ENCODE measurements at regions not wholly inside any gene's neighbourhood (a gene's known extent, or its start where the extent isn't known, plus 50 kb on each side); places are given as distances from the start of the nearest gene placed in this dataset.
"Not testable (repeated sequence)": the region's sequence is repeated elsewhere in the genome, so short reads cannot be mapped to it uniquely, and the experiment has no call there.

DNA sequence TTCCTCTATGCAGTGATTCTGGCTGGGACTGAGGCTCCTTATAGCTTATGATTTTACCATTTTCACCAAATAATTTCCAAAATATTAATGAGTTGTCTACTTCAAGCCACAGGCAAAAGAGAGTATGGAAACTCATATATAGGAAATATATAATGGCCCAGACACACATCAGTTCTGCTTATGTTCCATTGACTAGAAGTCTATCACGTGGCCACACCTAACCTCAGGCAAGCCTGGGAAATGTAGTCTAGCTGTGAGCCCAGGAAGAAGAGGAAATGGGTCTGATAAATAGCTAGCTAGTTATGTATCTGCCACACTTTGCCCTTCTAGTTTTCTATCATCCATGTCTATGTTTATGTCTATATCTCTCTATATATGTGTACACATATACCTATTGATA lies 195.1 kb downstream of the OTOL1 start:
- H3K4me3 Mint-ChIP-seq = no peak overlapping the region
- H3K36me3 Mint-ChIP-seq = no peaks in the 10 kb centered on the region
- no peaks in the 10 kb centered on the region for H3K9me3 Mint-ChIP-seq
- H3K27ac Mint-ChIP-seq = no peak overlapping the region
- DNase-seq (ENCODE audit: extremely low spot score, unreplicated experiment) = no peak
- no peaks in the 10 kb centered on the region for H3K4me1 Mint-ChIP-seq (ENCODE audit: unreplicated experiment)
- H3K27me3 Mint-ChIP-seq = peaks cover 24% of the 10 kb centered on the region
- TF ChIP-seq, protein P1, sequence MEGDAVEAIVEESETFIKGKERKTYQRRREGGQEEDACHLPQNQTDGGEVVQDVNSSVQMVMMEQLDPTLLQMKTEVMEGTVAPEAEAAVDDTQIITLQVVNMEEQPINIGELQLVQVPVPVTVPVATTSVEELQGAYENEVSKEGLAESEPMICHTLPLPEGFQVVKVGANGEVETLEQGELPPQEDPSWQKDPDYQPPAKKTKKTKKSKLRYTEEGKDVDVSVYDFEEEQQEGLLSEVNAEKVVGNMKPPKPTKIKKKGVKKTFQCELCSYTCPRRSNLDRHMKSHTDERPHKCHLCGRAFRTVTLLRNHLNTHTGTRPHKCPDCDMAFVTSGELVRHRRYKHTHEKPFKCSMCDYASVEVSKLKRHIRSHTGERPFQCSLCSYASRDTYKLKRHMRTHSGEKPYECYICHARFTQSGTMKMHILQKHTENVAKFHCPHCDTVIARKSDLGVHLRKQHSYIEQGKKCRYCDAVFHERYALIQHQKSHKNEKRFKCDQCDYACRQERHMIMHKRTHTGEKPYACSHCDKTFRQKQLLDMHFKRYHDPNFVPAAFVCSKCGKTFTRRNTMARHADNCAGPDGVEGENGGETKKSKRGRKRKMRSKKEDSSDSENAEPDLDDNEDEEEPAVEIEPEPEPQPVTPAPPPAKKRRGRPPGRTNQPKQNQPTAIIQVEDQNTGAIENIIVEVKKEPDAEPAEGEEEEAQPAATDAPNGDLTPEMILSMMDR (conservative IDR thresholded peaks at IDR 0.05) = no peak

DNA sequence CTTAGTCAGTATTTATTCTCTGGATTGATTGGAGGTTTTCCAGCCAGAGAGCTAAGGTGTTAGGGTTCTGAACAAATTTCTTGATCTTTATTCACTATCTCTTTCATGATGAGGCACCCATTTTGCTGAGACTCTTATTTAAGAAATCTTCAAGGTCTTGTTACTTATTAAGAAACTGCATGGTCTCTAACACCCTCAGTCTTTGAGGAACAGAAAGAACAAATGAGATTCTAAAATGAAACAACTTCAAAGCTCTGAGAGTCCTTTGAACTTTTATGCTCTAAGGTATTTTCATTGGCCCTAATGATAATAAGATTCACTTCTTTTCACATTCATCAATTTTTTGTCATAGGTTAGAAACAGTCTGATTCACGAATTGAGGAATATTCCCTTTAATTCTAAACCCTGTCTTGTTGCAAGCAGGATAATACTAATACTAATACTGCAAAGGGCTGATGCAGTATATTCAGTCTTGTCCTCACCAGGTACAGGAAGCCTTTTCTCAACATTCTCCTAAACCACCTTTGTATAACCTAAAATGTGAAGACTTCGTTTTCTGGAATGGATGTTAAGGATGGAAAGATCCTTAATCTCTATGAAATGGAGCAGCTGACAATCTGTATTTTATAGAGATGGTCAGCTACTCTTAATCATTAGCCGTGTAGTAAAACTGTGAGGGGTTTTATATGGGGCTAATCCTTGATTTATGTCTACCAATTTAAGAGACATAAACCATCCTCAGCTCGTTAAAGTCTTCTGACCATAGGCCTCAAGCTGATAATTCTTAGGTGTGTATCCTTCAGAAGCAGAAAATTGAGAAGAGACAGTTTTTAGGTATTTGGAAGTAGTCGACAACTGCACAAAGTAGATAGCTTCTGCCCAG lies 198.3 kb downstream of the OTOL1 start:
- H3K4me3 Mint-ChIP-seq = no peak overlapping the region
- no peak for DNase-seq (ENCODE audit: extremely low spot score, unreplicated experiment)
- H3K27me3 Mint-ChIP-seq = peaks cover 20% of the 10 kb centered on the region
- no peaks in the 10 kb centered on the region for H3K36me3 Mint-ChIP-seq
- H3K4me1 Mint-ChIP-seq (ENCODE audit: unreplicated experiment) = no peaks in the 10 kb centered on the region
- H3K9me3 Mint-ChIP-seq = no peaks in the 10 kb centered on the region
- no peak overlapping the region for H3K27ac Mint-ChIP-seq
- TF ChIP-seq, protein P1 (conservative IDR thresholded peaks at IDR 0.05) = no peak

- Mint-ChIP-seq H3K27ac (no peak overlapping the region), H3K4me1 (ENCODE audit: unreplicated experiment) (no peaks in the 10 kb centered on the region), H3K9me3 (no peaks in the 10 kb centered on the region), H3K36me3 (no peaks in the 10 kb centered on the region), H3K27me3 (peaks cover 20% of the 10 kb centered on the region), H3K4me3 (no peak overlapping the region)
- TF ChIP-seq, protein P1 (conservative IDR thresholded peaks at IDR 0.05) = no peak
- DNase-seq (ENCODE audit: extremely low spot score, unreplicated experiment) = no peak
These were observed 199.2 kb downstream of the OTOL1 start for GRCh38 chr3:161695811-161696210.

- peaks cover 8% of the 10 kb centered on the region for H3K27me3 Mint-ChIP-seq
- DNase-seq (ENCODE audit: extremely low spot score, unreplicated experiment) = no peak
- H3K4me3 Mint-ChIP-seq = no peak overlapping the region
- H3K4me1 Mint-ChIP-seq (ENCODE audit: unreplicated experiment) = no peaks in the 10 kb centered on the region
- H3K36me3 Mint-ChIP-seq = no peaks in the 10 kb centered on the region
- TF ChIP-seq, protein P1 (conservative IDR thresholded peaks at IDR 0.05) = no peak
- no peaks in the 10 kb centered on the region for H3K9me3 Mint-ChIP-seq
- no peak overlapping the region for H3K27ac Mint-ChIP-seq
These were observed 204.4 kb downstream of the OTOL1 start for GRCh38 chr3:161700998-161701397.

- H3K4me1 Mint-ChIP-seq (ENCODE audit: unreplicated experiment); H3K4me3 Mint-ChIP-seq; H3K36me3 Mint-ChIP-seq; H3K27ac Mint-ChIP-seq; H3K27me3 Mint-ChIP-seq; DNase-seq (ENCODE audit: extremely low spot score, unreplicated experiment): not testable (repeated sequence)
- H3K9me3 Mint-ChIP-seq = peaks cover 11% of the 10 kb centered on the region
These were observed 210.6 kb downstream of the OTOL1 start for GRCh38 chr3:161707253-161707652.

- TF ChIP-seq, protein P1 (conservative IDR thresholded peaks at IDR 0.05) = no peak
- Mint-ChIP-seq H3K4me1 (ENCODE audit: unreplicated experiment) (no peaks in the 10 kb centered on the region), H3K27me3 (peaks cover 2% of the 10 kb centered on the region)
These were observed 217.1 kb downstream of the OTOL1 start for GRCh38 chr3:161713731-161714130.

More at GRCh38 chr3:161713731-161714130, 217.1 kb downstream of the OTOL1 start:
- no peak for DNase-seq (ENCODE audit: extremely low spot score, unreplicated experiment)
- H3K27ac Mint-ChIP-seq = no peak overlapping the region
- H3K36me3 Mint-ChIP-seq = no peaks in the 10 kb centered on the region
- H3K9me3 Mint-ChIP-seq = peaks cover 6% of the 10 kb centered on the region
- H3K4me3 Mint-ChIP-seq = no peak overlapping the region

Measured in type B pancreatic cell (in vitro differentiated cells).